ENCODE measurements at regions not wholly inside any gene's neighbourhood (a gene's known extent, or its start where the extent isn't known, plus 50 kb on each side); places are given as distances from the start of the nearest gene placed in this dataset.

DNA sequence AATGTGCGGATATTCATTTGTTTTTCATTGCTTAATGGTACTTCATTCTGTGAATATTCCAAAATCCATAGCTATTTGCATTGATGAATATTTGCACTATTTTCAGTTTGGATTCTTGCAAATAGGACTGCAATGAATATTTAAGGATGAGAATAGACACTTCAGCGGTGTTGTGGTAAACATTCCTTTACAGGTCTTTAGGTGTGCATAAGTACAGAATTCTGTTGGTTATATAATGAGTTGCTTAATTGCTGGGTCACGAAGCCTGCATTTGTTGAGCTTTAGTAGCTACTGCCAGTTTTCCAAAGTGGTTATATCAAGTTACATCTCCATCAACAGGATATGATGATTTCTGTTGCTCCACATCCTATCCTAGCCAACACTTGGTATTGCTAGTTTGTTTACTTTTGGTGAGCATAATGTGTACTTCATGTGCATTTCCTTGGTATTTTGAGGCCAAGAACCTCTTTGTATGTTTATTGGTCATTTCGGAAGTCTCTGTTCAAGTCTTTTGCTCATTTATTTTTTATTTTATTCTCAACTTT is 64.2 kb upstream of the CYYR1 start:
- TF ChIP-seq, protein P1, sequence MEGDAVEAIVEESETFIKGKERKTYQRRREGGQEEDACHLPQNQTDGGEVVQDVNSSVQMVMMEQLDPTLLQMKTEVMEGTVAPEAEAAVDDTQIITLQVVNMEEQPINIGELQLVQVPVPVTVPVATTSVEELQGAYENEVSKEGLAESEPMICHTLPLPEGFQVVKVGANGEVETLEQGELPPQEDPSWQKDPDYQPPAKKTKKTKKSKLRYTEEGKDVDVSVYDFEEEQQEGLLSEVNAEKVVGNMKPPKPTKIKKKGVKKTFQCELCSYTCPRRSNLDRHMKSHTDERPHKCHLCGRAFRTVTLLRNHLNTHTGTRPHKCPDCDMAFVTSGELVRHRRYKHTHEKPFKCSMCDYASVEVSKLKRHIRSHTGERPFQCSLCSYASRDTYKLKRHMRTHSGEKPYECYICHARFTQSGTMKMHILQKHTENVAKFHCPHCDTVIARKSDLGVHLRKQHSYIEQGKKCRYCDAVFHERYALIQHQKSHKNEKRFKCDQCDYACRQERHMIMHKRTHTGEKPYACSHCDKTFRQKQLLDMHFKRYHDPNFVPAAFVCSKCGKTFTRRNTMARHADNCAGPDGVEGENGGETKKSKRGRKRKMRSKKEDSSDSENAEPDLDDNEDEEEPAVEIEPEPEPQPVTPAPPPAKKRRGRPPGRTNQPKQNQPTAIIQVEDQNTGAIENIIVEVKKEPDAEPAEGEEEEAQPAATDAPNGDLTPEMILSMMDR (IDR thresholded peaks at IDR 0.05), result no peak
- TF ChIP-seq POLR2A (IDR thresholded peaks at IDR 0.05) (no peak), EP300 (IDR thresholded peaks at IDR 0.05; ENCODE audit: low read depth) (no peak)

Data from transverse colon (tissue), 3 donors.